Keratinocyte (primary cell): ENCODE measurements at regions not wholly inside any gene's neighbourhood (a gene's known extent, or its start where the extent isn't known, plus 50 kb on each side); places are given as distances from the start of the nearest gene placed in this dataset.

Source experiments
- DNase-seq: peaks from one replicate; pipeline ENCODE4 v3.0.0-alpha.2; 2011; ENCODE audit warnings: low read depth, missing footprints, low spot score
- FAIRE-seq: peaks from 2 replicates; lab custom pipeline; 2011; peaks lifted over from hg19 to GRCh38; lab: Jason Lieb, UNC
- H2AFZ ChIP-seq: 2 replicates; pipeline ENCODE4 v1.6.0; 2012; ENCODE audit warnings: low read length, control low read depth, inconsistent platforms; ENCODE audit not compliant: control insufficient read depth
- H3K27ac ChIP-seq: 2 replicates; pipeline ENCODE4 v1.5.1; 2011; ENCODE audit warnings: low read length; ENCODE audit not compliant: control insufficient read depth, insufficient read depth
- H3K27me3 ChIP-seq: 3 replicates; pipeline ENCODE4 v1.6.0; 2011; ENCODE audit warnings: low read length; ENCODE audit not compliant: control insufficient read depth, insufficient read depth; ENCODE audit errors: extremely low read depth
- H3K36me3 ChIP-seq, 2 experiments: 2 replicates in 1 of 2; 3 replicates in 1 of 2; pipeline ENCODE4 v1.5.1; 2011; ENCODE audit warnings: low read length in 2 of 2, mild to moderate bottlenecking in 1 of 2; ENCODE audit not compliant: control insufficient read depth in 2 of 2, insufficient read depth in 2 of 2; ENCODE audit errors: extremely low read depth in 1 of 2
- H3K4me1 ChIP-seq: 3 replicates; pipeline ENCODE4 v1.5.1; 2011; ENCODE audit warnings: low read length; ENCODE audit not compliant: control insufficient read depth, insufficient read depth; ENCODE audit errors: extremely low read depth
- H3K4me2 ChIP-seq: 3 replicates; pipeline ENCODE4 v1.6.0; 2011; ENCODE audit warnings: low read depth, low read length; ENCODE audit not compliant: control insufficient read depth, insufficient read depth; ENCODE audit errors: extremely low read depth
- H3K4me3 ChIP-seq, 3 experiments: fragments of 200-600 bp in 1 of 3; sonication (generic) in 1 of 3; 2 replicates in 2 of 3; 3 replicates in 1 of 3; pipeline ENCODE4 v1.5.1; 2011 to 2016; ENCODE audit warnings: low read length in 3 of 3, mild to moderate bottlenecking in 3 of 3, control low read depth in 2 of 3, inconsistent platforms in 1 of 3, low read depth in 1 of 3, mixed read lengths in 1 of 3, mixed run types in 1 of 3, moderate library complexity in 1 of 3; ENCODE audit not compliant: control insufficient read depth in 2 of 3, insufficient read depth in 2 of 3; ENCODE audit errors: extremely low read depth in 1 of 3
- H3K79me2 ChIP-seq: 2 replicates; pipeline ENCODE4 v1.6.0; 2012; ENCODE audit warnings: low read length; ENCODE audit not compliant: control insufficient read depth, insufficient read depth
- H3K9ac ChIP-seq: 3 replicates; pipeline ENCODE4 v1.6.0; 2011; ENCODE audit warnings: low read length; ENCODE audit not compliant: control insufficient read depth, insufficient read depth; ENCODE audit errors: extremely low read depth
- H3K9me1 ChIP-seq: 3 replicates; pipeline ENCODE4 v1.6.0; 2011; ENCODE audit warnings: low read length; ENCODE audit not compliant: control insufficient read depth, insufficient read depth; ENCODE audit errors: extremely low read depth
- H3K9me3 ChIP-seq: 2 replicates; pipeline ENCODE4 v1.5.1; 2012; ENCODE audit warnings: low read depth, low read length; ENCODE audit not compliant: control insufficient read depth
- H4K20me1 ChIP-seq: 3 replicates; pipeline ENCODE4 v1.6.0; 2011; ENCODE audit warnings: low read length; ENCODE audit not compliant: control insufficient read depth, insufficient read depth; ENCODE audit errors: extremely low read depth
- CTCF ChIP-seq, 3 experiments: IDR thresholded peaks in 1 of 3; conservative IDR thresholded peaks in 1 of 3; optimal IDR thresholded peaks in 1 of 3; 2 replicates in 2 of 3; 3 replicates in 1 of 3; pipeline versions ENCODE3 to v1.5.1; 2011; ENCODE audit warnings: low read length in 3 of 3, mild to moderate bottlenecking in 3 of 3, moderate library complexity in 2 of 3, control low read depth in 1 of 3, inconsistent platforms in 1 of 3; ENCODE audit not compliant: insufficient read depth in 2 of 3; ENCODE audit errors: extremely low read depth in 1 of 3
- EZH2 ChIP-seq: IDR thresholded peaks from one replicate; pipeline ENCODE4 v1.6.1; 2012; ENCODE audit warnings: inconsistent platforms, mild to moderate bottlenecking, low read length, moderate library complexity
- dilution Hi-C: fragments of 300-500 bp; cut with MboI; formaldehyde crosslinking; loops from one replicate; pipeline ENCODE4 v1.7.0; 2020; ENCODE audit warnings: low sequenced_read_pairs; ENCODE audit not compliant: extremely low pct_ligation_motif_present

- Histone ChIP-seq H3K27me3 (no peaks in the 10 kb centered on the region), H3K9ac (no peak overlapping the region), H3K27ac (no peak overlapping the region), H3K4me1 (no peaks in the 10 kb centered on the region), H3K4me2 (no peak overlapping the region), H3K9me3 (no peaks in the 10 kb centered on the region), H4K20me1 (no peaks in the 10 kb centered on the region), H3K36me3 (no peaks in the 10 kb centered on the region), H3K9me1 (no peaks in the 10 kb centered on the region), H2AFZ (no peak overlapping the region), H3K4me3 (no peak overlapping the region), H3K79me2 (no peaks in the 10 kb centered on the region)
- DNase-seq: no peak
- dilution Hi-C loops: no loop called here
- TF ChIP-seq CTCF (optimal IDR thresholded peaks at IDR 0.05 in 1 of 3, IDR thresholded peaks at IDR 0.05 in 1 of 3, conservative IDR thresholded peaks at IDR 0.05 in 1 of 3; ENCODE audit: extremely low read depth in 1 of 3, insufficient read depth in 2 of 3, low read length in 3 of 3) (peak; percentile 26 to 39 (median 35)), EZH2 (no peak)
- FAIRE-seq: no peak
Measured at GRCh38 chr12:17588968-17589367, 501.0 kb downstream of the RERGL start.

- H3K27me3 ChIP-seq: no peaks in the 10 kb centered on the region
- no peaks in the 10 kb centered on the region for H3K9me3 ChIP-seq
- no peaks in the 10 kb centered on the region for H3K4me1 ChIP-seq
- dilution Hi-C loops: no loop called here
- no peak overlapping the region for H3K9ac ChIP-seq
- no peak overlapping the region for H2AFZ ChIP-seq
- H3K4me2 ChIP-seq: no peak overlapping the region
- TF ChIP-seq EZH2 (no peak), CTCF (optimal IDR thresholded peaks at IDR 0.05 in 1 of 3, IDR thresholded peaks at IDR 0.05 in 1 of 3, conservative IDR thresholded peaks at IDR 0.05 in 1 of 3; ENCODE audit: extremely low read depth in 1 of 3, insufficient read depth in 2 of 3, low read length in 3 of 3) (no peak)
- no peaks in the 10 kb centered on the region for H3K9me1 ChIP-seq
- H3K79me2 ChIP-seq: no peaks in the 10 kb centered on the region
- no peak for DNase-seq
- no peak overlapping the region for H3K4me3 ChIP-seq
- H3K36me3 ChIP-seq: no peaks in the 10 kb centered on the region
- no peak for FAIRE-seq
- no peaks in the 10 kb centered on the region for H4K20me1 ChIP-seq
- no peak overlapping the region for H3K27ac ChIP-seq
Measured at GRCh38 chr12:17579205-17580026, 510.6 kb downstream of the RERGL start.
